ENCODE measurements at regions not wholly inside any gene's neighbourhood (a gene's known extent, or its start where the extent isn't known, plus 50 kb on each side); places are given as distances from the start of the nearest gene placed in this dataset.
"Not testable (repeated sequence)": the region's sequence is repeated elsewhere in the genome, so short reads cannot be mapped to it uniquely, and the experiment has no call there.

DNA sequence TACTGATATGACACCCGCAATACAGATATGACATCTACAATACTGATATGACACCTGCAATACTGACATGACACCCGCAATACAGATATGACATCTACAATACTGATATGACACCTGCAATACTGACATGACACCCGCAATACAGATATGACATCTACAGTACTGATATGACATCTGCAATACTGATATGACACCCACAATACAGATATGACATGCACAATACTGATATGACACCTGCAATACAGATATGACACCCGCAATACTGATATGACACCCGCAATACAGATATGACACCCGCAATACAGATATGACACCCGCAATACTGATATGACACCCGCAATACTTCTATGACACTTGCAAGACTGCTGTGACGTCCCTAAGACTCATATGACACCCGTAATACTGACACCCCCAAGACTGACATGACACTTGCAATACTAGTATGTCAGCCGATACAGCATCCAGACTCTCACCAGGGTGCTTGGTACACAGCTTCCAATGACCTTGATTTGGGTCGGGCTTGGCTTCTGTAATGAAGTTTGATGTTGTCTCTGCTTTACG is 114.1 kb downstream of the MRPL57 start:
- not testable (repeated sequence) for TF ChIP-seq POLR2A (IDR thresholded peaks at IDR 0.05; ENCODE audit: low read depth, low read length); TAF1 (IDR thresholded peaks at IDR 0.05; ENCODE audit: borderline replicate concordance, low read depth, low read length)
